PFSK-1 (cell line): ENCODE measurements at regions not wholly inside any gene's neighbourhood (a gene's known extent, or its start where the extent isn't known, plus 50 kb on each side); places are given as distances from the start of the nearest gene placed in this dataset.

ENCODE experiments used
- POLR2AphosphoS5 ChIP-seq: IDR thresholded peaks from 2 replicates; pipeline ENCODE4 v1.6.1; 2012; ENCODE audit warnings: low read depth, mild to moderate bottlenecking, control low read depth, low read length, moderate library complexity
- SIN3A ChIP-seq: IDR thresholded peaks from 2 replicates; pipeline ENCODE4 v1.6.1; 2012; ENCODE audit warnings: mild to moderate bottlenecking, low read length, moderate library complexity, borderline replicate concordance; ENCODE audit not compliant: insufficient read depth
- TAF1 ChIP-seq: IDR thresholded peaks from 2 replicates; pipeline ENCODE4 v1.6.1; 2012; ENCODE audit warnings: low read length, control low read depth, borderline replicate concordance; ENCODE audit not compliant: insufficient read depth
- TF ChIP-seq, protein P1 (sequence below), 2 experiments: IDR thresholded peaks; 2 replicates each; pipeline versions ENCODE4 v1.6.1 to v1.8.0; 2011 to 2012; ENCODE audit warnings: low read depth in 2 of 2, low read length in 2 of 2, control low read depth in 1 of 2, inconsistent platforms in 1 of 2, mild to moderate bottlenecking in 1 of 2, moderate library complexity in 1 of 2; ENCODE audit not compliant: insufficient read depth in 1 of 2

DNA sequence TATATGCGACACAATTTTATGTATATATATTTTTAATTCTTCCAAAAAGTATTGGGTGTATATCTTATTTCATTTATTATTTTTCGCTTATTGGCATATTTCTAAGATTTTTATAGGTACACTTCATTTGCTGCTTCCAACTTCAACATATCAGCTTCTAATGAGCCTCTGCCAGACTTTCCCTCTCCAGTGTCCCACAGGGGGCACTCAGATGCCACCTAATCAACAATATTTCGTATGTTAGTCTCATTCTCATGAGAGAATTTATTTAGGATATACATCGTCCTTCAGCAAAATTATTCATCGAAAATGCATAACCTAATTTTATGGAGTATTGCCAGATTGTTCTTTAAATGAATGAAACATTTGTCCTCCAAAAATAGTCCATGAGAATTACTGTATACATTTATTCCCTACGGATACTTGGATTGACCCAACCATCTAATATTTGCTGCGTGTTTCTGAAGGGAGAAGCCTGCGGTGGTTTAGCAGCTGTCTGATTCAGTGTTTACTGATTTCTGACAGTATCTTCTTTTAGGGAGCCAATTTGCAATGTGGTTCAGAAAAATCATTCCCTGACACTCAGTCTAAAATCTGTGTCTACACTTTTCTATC, 100.6 kb upstream of the SELENOP start:
- TF ChIP-seq POLR2AphosphoS5 (no peak), TAF1 (no peak), SIN3A (no peak)
- TF ChIP-seq, protein P1, sequence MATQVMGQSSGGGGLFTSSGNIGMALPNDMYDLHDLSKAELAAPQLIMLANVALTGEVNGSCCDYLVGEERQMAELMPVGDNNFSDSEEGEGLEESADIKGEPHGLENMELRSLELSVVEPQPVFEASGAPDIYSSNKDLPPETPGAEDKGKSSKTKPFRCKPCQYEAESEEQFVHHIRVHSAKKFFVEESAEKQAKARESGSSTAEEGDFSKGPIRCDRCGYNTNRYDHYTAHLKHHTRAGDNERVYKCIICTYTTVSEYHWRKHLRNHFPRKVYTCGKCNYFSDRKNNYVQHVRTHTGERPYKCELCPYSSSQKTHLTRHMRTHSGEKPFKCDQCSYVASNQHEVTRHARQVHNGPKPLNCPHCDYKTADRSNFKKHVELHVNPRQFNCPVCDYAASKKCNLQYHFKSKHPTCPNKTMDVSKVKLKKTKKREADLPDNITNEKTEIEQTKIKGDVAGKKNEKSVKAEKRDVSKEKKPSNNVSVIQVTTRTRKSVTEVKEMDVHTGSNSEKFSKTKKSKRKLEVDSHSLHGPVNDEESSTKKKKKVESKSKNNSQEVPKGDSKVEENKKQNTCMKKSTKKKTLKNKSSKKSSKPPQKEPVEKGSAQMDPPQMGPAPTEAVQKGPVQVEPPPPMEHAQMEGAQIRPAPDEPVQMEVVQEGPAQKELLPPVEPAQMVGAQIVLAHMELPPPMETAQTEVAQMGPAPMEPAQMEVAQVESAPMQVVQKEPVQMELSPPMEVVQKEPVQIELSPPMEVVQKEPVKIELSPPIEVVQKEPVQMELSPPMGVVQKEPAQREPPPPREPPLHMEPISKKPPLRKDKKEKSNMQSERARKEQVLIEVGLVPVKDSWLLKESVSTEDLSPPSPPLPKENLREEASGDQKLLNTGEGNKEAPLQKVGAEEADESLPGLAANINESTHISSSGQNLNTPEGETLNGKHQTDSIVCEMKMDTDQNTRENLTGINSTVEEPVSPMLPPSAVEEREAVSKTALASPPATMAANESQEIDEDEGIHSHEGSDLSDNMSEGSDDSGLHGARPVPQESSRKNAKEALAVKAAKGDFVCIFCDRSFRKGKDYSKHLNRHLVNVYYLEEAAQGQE (IDR thresholded peaks at IDR 0.05; ENCODE audit: insufficient read depth in 1 of 2, low read depth in 2 of 2, low read length in 2 of 2), result no peak
